ENCODE measurements at regions not wholly inside any gene's neighbourhood (a gene's known extent, or its start where the extent isn't known, plus 50 kb on each side); places are given as distances from the start of the nearest gene placed in this dataset.

GRCh38 chr18:29653671-29654215, 1388.8 kb downstream of the DSC3 start:
- no peak for DNase-seq (ENCODE audit: low spot score)
- Histone ChIP-seq H3K9me2 (replicated peaks; ENCODE audit: insufficient read depth) (no peaks in the 10 kb centered on the region), H2AFZ (no peak overlapping the region), H3K27me3 (no peaks in the 10 kb centered on the region), H3K4me3 (no peak overlapping the region), H3K4me1 (ENCODE audit: insufficient read depth) (no peaks in the 10 kb centered on the region), H3K79me2 (no peaks in the 10 kb centered on the region), H4K20me1 (ENCODE audit: insufficient read depth, poor library complexity, severe bottlenecking) (no peaks in the 10 kb centered on the region), H3K9me3 (ENCODE audit: low read depth) (no peaks in the 10 kb centered on the region), H3K27ac (no peak overlapping the region), H3K4me2 (no peak overlapping the region), H3K36me3 (replicated peaks; ENCODE audit: insufficient read depth, low read depth) (no peaks in the 10 kb centered on the region)
- TF ChIP-seq EZH2phosphoT487 (IDR thresholded peaks at IDR 0.05; ENCODE audit: low read depth, severe bottlenecking, unreplicated experiment), result no peak
- TF ChIP-seq CTCF (IDR thresholded peaks at IDR 0.05; ENCODE audit: poor library complexity), result no peak
- TF ChIP-seq EZH2 (IDR thresholded peaks at IDR 0.05; ENCODE audit: borderline replicate concordance), result no peak
- WGBS (ENCODE audit: low lambda C conversion rate, missing lambda C conversion rate), result 79% methylated on average over 2 of the region's 2 CpGs

DNA sequence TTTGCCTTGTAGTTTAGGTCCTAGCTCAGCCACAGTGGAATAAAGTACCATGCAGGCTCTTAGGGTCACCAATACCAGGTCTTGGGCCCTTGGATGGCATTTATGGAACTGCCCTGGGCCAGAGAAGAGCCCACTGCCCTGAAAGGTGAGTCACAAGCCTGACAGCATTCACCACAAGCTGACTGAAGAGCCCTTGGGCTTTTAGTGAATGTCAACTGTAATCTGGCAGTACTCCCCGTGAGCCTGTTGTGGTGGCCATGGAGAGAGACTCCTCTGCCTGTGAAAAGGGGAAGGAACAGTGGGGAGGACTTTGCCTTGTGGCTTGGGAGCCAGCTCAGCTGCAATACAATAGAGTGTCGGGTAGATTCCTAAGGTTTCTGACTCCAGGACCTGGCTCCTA, 1389.7 kb downstream of the DSC3 start:
- no peak overlapping the region for H3K27ac ChIP-seq
- H3K9me3 ChIP-seq (ENCODE audit: low read depth), result no peaks in the 10 kb centered on the region
- H3K9me2 ChIP-seq (replicated peaks; ENCODE audit: insufficient read depth), result no peaks in the 10 kb centered on the region
- H3K4me2 ChIP-seq, result no peak overlapping the region
- H3K27me3 ChIP-seq, result no peaks in the 10 kb centered on the region
- 87% methylated on average over 2 of the region's 2 CpGs for WGBS (ENCODE audit: low lambda C conversion rate, missing lambda C conversion rate)
- H3K79me2 ChIP-seq, result no peaks in the 10 kb centered on the region
- H3K36me3 ChIP-seq (replicated peaks; ENCODE audit: insufficient read depth, low read depth), result no peaks in the 10 kb centered on the region
- H4K20me1 ChIP-seq (ENCODE audit: insufficient read depth, poor library complexity, severe bottlenecking), result no peaks in the 10 kb centered on the region
- no peak for DNase-seq (ENCODE audit: low spot score)
- no peaks in the 10 kb centered on the region for H3K4me1 ChIP-seq (ENCODE audit: insufficient read depth)
- no peak overlapping the region for H2AFZ ChIP-seq
- no peak for TF ChIP-seq CTCF (IDR thresholded peaks at IDR 0.05; ENCODE audit: poor library complexity)
- TF ChIP-seq EZH2 (IDR thresholded peaks at IDR 0.05; ENCODE audit: borderline replicate concordance), result no peak
- no peak for TF ChIP-seq EZH2phosphoT487 (IDR thresholded peaks at IDR 0.05; ENCODE audit: low read depth, severe bottlenecking, unreplicated experiment)
- H3K4me3 ChIP-seq, result no peak overlapping the region

GRCh38 chr18:29651122-29651680, 1391.3 kb downstream of the DSC3 start:
- TF ChIP-seq EZH2phosphoT487 (IDR thresholded peaks at IDR 0.05; ENCODE audit: low read depth, severe bottlenecking, unreplicated experiment) (no peak), CTCF (IDR thresholded peaks at IDR 0.05; ENCODE audit: poor library complexity) (no peak), EZH2 (IDR thresholded peaks at IDR 0.05; ENCODE audit: borderline replicate concordance) (no peak)
- WGBS (ENCODE audit: low lambda C conversion rate, missing lambda C conversion rate), result 86% methylated on average over 3 of the region's 3 CpGs
- no peaks in the 10 kb centered on the region for H4K20me1 ChIP-seq (ENCODE audit: insufficient read depth, poor library complexity, severe bottlenecking)
- H3K27ac ChIP-seq, result no peak overlapping the region
- H3K9me2 ChIP-seq (replicated peaks; ENCODE audit: insufficient read depth), result no peaks in the 10 kb centered on the region
- no peaks in the 10 kb centered on the region for H3K4me1 ChIP-seq (ENCODE audit: insufficient read depth)
- H3K27me3 ChIP-seq, result no peaks in the 10 kb centered on the region
- H3K4me2 ChIP-seq, result no peak overlapping the region
- DNase-seq (ENCODE audit: low spot score), result peak; percentile 14
- H3K9me3 ChIP-seq (ENCODE audit: low read depth), result no peaks in the 10 kb centered on the region
- H3K36me3 ChIP-seq (replicated peaks; ENCODE audit: insufficient read depth, low read depth), result no peaks in the 10 kb centered on the region
- H3K79me2 ChIP-seq, result no peaks in the 10 kb centered on the region
- H2AFZ ChIP-seq, result no peak overlapping the region
- H3K4me3 ChIP-seq, result no peak overlapping the region

All from hepatocyte (in vitro differentiated cells).